GM04503 (cell line): ENCODE measurements at regions not wholly inside any gene's neighbourhood (a gene's known extent, or its start where the extent isn't known, plus 50 kb on each side); places are given as distances from the start of the nearest gene placed in this dataset.
"Not testable (repeated sequence)": the region's sequence is repeated elsewhere in the genome, so short reads cannot be mapped to it uniquely, and the experiment has no call there.

ENCODE experiments used
- DNase-seq: peaks from one replicate; pipeline ENCODE4 v3.0.0-alpha.2; 2012; ENCODE audit warnings: low read depth

DNA sequence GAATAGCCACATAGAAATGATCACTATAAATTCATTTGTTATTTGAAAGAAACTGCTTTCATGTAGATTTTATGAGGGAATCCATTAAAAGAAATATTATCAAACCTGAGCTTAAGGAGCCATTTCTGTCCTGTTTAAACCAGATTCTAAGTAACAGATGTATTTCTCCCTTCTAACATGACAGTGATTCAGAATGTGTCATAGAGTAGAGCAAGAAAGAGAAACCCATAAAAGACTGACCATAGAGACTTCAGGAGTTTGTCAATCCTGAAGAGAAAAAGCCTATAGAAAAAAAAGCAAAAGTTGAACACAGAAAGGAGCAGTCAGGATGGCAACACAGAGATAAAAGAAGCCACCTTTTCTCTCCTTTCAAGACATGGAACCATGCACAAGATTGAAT is 390.6 kb downstream of the PRIM2 start:
- DNase-seq: peak; percentile 22

DNA sequence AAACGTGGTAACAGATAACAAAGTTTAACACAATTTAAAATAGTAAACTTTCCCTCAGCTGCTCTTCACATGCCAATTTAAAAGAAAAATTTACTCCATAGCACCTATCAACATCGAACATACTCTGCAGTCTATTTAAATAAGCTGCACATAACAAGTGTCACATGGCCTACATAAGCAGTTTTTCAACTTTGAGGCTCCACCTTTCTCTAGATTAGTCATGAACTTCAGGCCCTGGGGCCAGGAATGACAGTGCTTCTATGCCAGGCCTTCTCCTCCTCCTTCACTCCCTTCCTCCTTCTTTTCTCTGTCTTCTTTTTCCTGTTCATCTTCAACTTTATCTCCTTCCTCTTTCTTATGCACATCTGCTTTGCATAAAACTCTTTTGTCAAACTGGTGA is 405.1 kb downstream of the PRIM2 start:
- DNase-seq: not testable (repeated sequence)

DNA sequence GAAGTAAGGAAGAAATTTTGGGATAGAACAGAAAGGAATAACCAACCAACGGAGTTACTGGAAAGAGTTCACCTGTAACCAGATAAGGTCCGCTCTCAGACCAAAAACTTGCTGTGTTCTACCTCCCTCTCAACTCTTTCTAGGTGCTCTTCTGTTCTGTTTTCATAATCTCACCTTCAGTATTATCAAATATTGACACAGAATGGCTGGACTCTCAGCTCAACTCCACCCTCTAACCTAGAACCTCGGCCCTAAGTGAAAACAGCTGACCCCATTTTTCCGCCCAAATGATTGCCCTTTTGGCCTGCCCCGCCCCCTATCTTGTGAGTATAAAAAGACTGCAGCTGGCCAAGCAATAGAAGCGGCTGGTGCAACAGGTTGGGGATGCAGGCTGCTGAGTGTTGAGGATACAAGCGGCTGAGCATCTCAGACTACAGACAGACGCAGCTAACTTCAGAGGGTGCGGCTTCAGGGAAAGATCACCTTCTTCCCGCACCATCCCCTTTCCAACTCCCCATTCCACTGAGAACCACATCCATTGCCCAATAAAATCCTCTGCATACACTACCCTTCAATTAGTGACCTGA is 406.5 kb downstream of the PRIM2 start:
- not testable (repeated sequence) for DNase-seq

DNA sequence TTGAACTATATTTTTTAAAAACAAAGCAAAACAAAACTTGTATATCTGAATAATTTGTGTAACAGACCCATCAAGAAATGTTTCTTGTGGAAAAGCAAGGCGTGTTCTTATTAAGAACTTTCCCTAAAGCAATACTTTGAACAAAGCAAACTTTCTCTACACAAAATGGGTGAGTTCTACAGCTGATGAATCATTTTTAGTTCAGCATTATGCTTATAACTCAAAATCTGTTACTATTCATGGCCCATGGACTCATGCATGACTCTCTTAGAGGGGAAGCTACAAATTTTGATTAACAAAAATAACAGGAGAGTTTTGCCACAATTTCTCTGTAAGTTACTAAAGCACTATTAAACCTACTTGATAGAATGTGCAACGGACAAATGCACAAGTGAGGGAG is 412.0 kb downstream of the PRIM2 start:
- DNase-seq: not testable (repeated sequence)

DNA sequence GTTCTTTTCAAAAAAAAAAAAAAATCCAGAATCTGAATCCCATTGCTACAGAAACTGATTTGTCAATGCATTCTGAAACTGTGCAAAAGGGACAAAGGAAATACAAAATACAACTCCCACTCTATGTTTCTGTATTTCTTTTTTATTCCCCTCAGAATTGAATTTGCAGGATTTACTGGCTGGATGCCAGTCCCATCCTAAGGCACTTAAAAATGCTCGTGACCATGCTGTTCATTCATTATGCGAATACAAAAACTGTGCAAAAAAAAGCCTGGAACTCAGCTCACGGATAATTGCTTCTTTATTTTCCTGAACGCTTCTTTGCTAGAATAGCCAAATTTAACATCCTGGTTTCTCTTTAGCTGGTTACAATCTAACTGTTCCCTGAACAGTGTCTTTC is 413.3 kb downstream of the PRIM2 start:
- not testable (repeated sequence) for DNase-seq

DNA sequence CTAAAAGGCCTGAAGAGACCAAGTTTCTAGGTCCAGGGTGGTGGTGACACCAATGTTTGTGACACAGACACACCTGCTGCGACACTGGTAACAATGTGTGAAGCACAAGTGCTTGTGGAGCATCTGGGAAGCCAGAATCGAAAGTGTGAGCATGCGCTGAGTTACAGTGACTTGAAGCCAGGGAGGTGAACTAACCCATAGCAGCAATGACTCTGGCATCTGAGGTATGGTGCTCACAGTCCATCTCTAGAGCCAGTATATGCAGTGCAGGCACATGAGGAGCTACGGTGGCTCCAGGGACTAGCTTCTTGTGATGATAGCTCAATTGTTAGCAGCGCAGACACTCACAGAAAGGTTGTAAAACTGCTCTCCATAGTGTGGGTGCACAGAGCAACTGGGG is 430.3 kb downstream of the PRIM2 start:
- DNase-seq: not testable (repeated sequence)

DNA sequence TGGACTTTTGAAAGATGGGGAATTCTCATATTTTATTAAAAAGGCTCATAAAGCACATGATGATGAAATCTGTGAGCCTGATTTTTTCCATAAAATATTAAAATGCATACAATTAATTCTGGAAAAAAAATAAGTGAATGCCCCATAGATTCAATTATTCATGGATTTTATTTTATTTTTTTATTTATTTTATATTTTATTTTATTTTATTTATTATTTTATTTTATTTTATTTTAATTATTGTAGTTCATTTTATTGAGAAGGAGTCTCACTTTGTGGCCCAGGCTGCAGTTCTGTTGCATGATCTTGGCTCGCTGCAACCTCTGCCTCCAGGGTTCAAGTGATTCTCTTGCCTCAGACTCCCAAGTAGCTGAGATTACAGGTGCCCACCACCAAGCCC is 442.4 kb downstream of the PRIM2 start:
- DNase-seq: not testable (repeated sequence)

DNA sequence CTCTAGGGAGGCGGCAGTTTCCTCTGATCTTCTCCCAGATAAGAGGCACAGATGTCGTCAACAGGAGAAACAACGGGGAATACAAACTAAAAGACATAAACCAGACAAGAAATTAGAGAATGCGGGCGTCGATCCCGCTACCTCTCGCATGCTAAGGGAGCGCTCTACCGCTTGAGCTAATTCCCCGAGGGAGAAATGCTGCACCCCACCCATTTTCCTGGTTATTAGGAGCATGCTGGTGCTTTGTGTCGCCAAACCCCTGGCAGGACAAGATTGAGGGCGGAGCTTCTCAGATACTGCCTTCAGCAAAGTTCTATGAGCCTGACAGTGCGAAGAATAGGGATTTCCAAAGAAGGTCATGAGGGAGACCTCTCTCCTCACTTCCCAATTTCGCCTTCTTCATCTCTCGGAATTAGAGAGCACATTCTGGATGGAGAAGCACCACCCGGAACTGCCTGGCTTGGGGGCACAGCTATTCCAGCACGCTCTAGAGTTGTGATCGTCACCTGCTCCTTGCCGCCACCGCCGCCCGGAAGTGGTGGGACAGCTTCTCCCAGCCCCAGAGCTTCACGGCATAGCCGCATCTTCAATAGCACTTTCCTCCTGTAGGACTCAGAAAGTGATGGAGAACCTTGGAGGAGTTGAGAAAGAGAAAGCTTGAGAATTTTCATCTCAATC is 475.4 kb downstream of the PRIM2 start:
- not testable (repeated sequence) for DNase-seq

DNA sequence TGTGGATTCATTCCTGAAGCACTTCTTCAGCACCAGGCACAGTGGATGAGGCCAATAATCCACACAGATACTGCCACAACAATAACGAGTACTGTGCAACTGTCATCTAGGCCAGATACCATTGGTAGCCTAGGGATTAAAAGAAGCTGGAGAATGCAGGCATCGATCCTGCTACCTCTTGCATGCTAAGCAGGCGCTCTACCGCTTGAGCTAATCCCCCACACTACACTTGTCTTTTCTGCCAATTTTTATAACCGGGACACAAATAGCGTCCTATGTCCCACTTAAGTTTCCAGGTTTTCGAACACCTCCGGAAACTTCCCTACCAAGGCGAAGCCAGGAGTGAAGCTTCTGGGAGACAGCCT is 475.9 kb downstream of the PRIM2 start:
- not testable (repeated sequence) for DNase-seq

DNA sequence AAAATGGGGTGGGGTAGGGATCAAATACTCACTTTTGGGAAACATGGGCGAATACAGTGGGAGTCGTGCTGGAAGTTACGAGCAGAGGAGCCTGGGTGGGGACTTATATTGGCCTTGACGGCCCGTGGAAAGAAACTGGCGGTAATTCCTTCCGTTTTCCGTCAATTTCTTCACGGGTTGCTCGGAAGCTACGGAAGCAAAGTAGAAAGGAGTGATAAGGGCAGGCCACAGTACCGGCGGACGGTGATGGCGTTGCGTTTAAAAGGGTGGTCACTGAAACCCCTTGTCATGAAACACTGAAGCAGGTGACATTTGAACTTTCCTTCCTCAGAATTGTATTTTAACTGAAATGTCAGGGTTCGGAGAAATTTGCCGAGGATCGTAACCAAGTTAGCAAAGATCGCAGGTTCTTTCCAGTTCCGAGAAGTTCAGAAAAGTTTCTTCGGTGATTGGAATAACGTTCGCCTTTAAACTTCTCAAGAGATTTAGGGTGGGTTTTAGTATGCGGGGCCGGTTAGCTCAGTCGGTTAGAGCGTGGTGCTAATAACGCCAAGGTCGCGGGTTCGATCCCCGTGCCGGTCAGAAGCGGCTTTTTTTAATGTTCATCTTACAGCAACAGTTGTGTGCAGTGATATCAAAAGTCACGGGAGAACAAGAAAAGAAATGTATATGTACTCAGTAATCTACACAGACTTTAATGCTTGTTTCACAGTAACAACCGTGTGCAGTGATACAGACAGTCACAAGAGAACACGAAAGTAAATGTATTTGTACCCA is 482.5 kb downstream of the PRIM2 start:
- peak; percentile 2 for DNase-seq

DNA sequence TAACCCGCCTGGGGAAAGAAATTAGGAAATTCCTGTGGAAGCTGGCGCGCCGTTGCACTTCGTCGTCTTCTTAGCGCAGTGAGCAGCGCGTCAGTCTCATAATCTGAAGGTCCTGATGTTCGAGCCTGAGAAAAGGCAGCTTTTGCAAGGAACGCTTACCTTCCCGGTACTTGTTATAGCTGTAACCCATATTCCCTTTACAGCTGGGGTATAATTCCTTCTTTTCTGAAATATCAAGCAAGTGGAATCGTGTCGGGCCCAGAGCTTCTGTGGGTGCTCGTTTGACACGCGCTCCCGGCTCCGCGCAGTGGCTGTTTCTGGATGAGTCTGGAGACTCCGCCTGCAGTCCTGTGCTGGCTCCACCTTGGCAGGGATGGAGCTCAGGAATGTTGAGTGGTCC is 491.2 kb downstream of the PRIM2 start:
- DNase-seq: not testable (repeated sequence)

DNA sequence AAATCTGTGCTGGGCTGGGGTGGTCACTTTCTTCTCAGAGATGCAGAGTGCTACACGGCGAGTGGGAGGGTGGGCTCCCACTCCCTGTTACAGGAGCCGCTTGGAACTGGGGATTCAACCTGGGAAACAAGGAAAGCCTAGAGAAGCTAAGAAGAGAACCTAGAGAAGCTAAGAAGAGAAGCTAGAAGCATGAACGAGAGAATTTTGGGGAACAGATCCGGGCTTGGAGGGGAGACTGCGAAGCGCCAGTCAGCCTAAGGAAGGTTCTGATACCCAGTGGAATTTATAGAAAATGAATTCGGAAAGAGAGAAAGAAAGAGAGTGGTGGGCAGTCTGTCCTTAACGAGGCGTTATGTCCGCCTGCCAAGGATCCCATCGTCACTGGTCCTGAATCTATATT is 492.0 kb downstream of the PRIM2 start:
- DNase-seq: not testable (repeated sequence)

DNA sequence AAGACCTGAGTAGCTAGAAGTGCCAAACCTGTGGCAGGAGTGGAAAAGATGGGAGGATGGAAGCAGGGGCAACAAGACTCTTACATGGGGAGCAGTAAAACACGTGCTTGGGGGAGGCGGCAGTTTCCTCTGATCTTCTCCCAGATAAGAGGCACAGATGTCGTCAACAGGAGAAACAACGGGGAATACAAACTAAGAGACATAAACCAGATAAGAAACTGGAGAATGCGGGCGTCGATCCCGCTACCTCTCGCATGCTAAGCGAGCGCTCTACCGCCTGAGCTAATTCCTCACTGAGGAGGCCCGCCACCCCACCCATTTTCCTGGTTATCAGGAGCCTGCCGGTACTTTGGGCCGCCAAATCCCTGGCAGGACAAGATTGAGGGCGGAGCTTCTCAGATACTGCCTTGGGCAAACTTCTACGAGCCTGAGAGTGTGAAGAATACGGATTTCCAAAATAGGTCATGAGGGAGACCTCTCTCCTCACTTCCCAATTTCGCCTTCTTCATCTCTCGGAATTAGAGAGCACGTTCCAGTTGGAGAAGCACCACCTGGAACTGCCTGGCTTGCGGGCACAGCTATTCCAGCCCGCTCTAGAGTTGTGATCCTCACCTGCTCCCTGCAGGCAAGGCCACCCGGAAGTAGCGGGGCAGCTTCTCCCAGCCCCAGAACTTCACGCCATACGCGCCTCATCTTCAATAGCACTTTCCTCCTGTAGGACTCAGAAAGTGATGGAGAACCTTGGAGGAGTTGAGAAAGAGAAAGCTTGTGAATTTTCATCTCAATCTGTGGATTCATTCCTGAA is 496.0 kb downstream of the PRIM2 start:
- DNase-seq: not testable (repeated sequence)

DNA sequence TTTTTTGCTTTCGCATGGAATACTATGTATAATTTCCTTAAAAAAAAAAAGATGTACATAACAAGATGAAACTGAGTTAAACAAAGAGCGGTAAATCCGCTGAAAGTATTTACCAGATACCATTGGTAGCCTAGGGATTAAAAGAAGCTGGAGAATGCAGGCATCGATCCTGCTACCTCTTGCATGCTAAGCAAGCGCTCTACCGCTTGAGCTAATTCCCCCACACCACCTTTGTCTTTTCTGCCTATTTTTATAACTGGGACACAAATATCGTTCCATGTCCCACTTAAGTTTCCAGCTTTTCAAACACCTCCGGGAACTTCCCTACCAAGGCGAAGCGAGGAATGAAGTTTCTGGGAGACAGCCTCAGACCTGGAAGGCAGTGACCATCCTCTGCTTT is 498.4 kb downstream of the PRIM2 start:
- DNase-seq: not testable (repeated sequence)

DNA sequence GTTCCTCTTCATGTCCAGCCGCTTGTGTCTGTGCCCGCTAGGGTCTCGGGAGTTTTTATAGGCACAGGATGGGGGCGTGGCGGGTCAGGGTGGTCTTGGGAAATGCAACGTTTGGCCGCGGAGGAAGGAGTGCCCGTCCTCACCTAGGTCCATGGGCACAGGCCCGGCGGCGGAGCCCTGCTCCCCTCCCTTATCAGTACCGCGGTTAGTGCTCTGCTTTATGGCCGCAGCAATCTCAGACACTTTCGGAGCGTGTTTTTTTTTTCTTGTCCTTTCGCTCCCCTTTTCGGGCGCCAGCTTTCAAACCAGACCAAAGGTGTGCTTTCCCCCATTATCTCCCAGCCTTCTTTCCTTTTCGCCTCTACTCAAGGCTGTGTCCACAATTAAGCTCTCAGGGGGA is 503.9 kb downstream of the PRIM2 start:
- not testable (repeated sequence) for DNase-seq

DNA sequence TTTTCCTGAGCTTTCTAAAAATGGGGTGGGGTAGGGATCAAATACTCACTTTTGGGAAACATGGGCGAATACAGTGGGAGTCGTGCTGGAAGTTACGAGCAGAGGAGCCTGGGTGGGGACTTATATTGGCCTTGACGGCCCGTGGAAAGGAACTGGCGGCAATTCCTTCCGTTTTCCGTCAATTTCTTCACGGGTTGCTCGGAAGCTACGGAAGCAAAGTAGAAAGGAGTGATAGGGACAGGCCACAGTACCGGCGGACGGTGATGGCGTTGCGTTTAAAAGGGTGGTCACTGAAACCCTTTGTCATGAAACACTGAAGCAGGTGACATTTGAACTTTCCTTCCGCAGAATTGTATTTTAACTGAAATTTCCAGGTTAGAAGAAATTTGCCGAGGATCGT is 505.0 kb downstream of the PRIM2 start:
- not testable (repeated sequence) for DNase-seq

DNA sequence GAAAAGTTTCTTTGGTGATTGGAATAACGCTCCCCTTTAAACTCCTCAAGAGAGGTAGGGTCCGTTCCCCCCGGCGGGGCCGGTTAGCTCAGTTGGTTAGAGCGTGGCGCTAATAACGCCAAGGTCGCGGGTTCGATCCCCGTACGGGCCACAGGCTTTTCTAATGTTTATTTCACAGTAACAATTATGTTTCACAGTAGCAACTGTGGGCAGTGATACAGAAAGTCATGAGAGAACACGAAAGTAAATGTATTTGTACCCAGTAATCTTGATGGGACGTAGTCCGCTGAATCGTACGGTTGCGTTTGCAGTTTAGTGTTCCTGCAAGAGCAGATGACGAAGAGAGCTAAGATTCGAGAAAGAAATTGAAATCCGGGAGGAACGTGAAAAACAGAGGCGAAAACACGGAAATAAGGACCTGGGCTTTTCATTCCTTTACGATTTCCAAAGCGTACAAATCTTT is 505.5 kb downstream of the PRIM2 start:
- no peak for DNase-seq

DNA sequence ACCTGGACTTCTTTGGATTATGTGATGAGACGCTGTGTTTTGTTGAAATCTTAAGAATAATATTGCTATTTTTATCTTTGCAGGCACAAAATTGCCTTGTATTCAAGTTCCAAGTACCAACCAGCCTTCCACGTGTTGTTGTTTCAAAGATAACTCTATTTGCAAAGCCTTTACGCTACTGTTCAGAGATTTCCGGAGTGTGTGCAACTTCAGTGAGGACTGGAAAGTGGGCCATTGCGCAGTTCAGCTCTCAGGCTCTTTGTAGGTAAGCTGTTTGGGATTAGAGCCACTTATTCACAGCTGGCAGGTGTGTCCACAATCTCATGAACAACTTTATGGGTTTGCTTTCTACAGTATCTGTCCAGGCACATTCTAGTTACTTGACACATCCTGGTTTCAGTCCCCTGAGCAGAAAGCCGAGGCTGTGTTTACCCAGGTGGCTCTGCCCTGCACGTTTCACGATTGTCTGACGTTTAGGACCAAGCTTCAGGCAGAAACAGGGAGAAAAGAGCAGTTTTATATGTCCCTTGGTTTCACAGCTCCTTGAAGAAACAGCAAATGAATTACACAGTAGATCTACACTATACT is 520.3 kb downstream of the PRIM2 start:
- not testable (repeated sequence) for DNase-seq

DNA sequence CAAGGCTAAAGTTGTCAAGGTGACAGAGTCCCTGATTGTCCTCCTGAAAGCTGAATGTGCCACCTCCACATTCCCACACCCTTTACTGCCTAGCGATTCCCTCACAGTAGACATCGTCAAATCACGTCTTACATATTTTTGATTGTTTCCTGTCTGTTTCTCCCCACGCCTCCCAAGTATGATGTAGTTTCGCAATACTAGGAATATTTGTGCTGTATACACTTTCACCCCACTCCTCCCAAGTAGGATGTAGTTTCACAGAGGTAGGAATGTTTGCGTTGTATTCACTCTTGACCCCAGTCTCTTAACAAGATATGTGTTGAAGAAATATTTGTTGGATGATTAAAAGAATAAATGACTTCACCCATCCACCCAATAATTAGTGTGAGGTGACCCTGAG is 524.1 kb downstream of the PRIM2 start:
- DNase-seq: not testable (repeated sequence)

DNA sequence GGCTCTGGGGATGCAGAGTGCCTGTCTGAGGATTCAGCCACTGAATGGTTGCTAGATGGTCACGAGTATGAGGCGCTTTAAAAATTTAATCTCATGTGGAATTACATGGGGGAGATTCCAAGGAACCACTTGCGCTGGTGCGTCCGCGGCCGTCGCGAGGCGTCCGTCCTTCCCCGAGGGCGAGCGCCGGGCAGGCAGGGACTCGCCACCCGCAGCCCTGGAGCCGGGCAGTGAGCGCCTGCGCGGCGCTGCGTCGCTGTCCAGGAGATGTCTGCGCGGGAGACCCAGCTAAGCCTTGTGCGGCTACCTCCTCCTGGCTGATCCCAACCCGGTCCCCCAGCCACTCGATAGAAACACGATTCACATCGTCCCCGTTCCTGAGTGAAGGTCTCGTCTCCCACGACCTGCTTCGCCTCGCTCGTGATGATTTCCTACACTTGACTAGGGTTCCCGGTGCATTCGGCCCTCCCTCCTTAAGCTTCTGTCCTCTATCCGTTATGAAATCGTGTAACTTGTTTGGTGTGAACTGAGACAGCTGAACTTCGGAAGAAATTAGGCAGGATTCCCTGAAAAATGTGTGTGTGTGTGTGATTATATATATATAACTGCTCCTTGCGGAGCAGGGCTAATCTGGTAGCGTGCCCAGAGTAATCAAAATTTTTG is 536.4 kb downstream of the PRIM2 start:
- not testable (repeated sequence) for DNase-seq
